Cardiac muscle cell (in vitro differentiated cells and primary cell): ENCODE measurements at regions not wholly inside any gene's neighbourhood (a gene's known extent, or its start where the extent isn't known, plus 50 kb on each side); places are given as distances from the start of the nearest gene placed in this dataset.
A peak's percentile ranks its signal among the peaks of the same experiment; 100 is the strongest.

ENCODE experiments used
- DNase-seq, 2 donors: peaks; one replicate each; pipeline versions ENCODE4 v3.0.0 to v3.0.0-alpha.2; 2010 to 2017; ENCODE audit warnings: low read depth in 1 of 2, low spot score in 1 of 2
- H3K27ac ChIP-seq: fragments of 200-600 bp; sonication (generic); 2 replicates; pipeline ENCODE4 v1.5.1; 2016
- H3K27me3 ChIP-seq: fragments of 200-600 bp; sonication (generic); 2 replicates; pipeline ENCODE4 v1.6.0; 2016; ENCODE audit warnings: control low read depth
- H3K36me3 ChIP-seq: fragments of 200-600 bp; sonication (generic); 2 replicates; pipeline ENCODE4 v1.5.1; 2016; ENCODE audit warnings: control low read depth
- H3K4me1 ChIP-seq: fragments of 200-600 bp; sonication (generic); 2 replicates; pipeline ENCODE4 v1.8.1; 2017; ENCODE audit warnings: low read depth, mild to moderate bottlenecking, mixed run types
- H3K4me3 ChIP-seq: fragments of 200-600 bp; sonication (generic); 2 replicates; pipeline ENCODE4 v1.5.1; 2016; ENCODE audit warnings: mild to moderate bottlenecking
- H3K9me3 ChIP-seq: fragments of 200-600 bp; sonication (generic); 2 replicates; pipeline ENCODE4 v1.5.1; 2017; ENCODE audit warnings: low read depth, mild to moderate bottlenecking, control low read depth
- CTCF ChIP-seq: IDR thresholded peaks from 2 replicates; pipeline ENCODE4 v1.5.1; 2012; ENCODE audit warnings: low read depth, mild to moderate bottlenecking, low read length

GRCh38 chr1:229141271-229141670 is 129.6 kb upstream of the RAB4A start:
- DNase-seq, result no peak
- Histone ChIP-seq H3K27ac (no peak overlapping the region), H3K36me3 (no peaks in the 10 kb centered on the region), H3K27me3 (no peaks in the 10 kb centered on the region), H3K4me1 (no peaks in the 10 kb centered on the region), H3K9me3 (no peaks in the 10 kb centered on the region), H3K4me3 (no peak overlapping the region)
- TF ChIP-seq CTCF, result no peak

- peaks cover 3% of the 10 kb centered on the region for H3K27me3 ChIP-seq
- no peaks in the 10 kb centered on the region for H3K4me1 ChIP-seq
These were observed 129.1 kb upstream of the RAB4A start for GRCh38 chr1:229141689-229142377.

DNA sequence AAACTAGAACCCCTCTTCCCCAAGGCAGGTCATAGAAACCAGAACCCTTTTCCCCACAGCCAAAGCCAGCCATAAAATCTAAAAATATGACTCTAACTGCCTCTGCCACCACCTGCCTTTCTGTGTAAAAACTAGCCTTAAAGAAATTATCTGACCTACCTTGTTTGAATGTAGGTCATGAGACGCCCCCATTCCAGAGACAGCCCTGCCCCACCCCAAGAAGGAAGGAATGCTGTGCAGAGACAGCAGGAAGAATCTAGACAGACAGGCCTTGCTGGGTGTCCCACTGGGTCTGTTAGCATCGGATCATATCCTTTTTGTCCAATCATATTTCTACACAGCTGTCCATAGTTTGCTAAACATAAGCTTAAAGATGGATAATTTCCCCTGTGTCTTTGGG is 128.4 kb upstream of the RAB4A start:
- no peak overlapping the region for H3K4me3 ChIP-seq
- H3K27ac ChIP-seq, result no peak overlapping the region
- no peak for TF ChIP-seq CTCF
- no peaks in the 10 kb centered on the region for H3K9me3 ChIP-seq
- peaks cover 8% of the 10 kb centered on the region for H3K27me3 ChIP-seq
- no peaks in the 10 kb centered on the region for H3K4me1 ChIP-seq
- no peaks in the 10 kb centered on the region for H3K36me3 ChIP-seq
- no peak for DNase-seq

More at GRCh38 chr1:229141689-229142377, 129.1 kb upstream of the RAB4A start:
- Histone ChIP-seq H3K9me3 (no peaks in the 10 kb centered on the region), H3K36me3 (no peaks in the 10 kb centered on the region), H3K4me3 (no peak overlapping the region), H3K27ac (no peak overlapping the region)
- no peak for TF ChIP-seq CTCF
- DNase-seq, result no peak

- Histone ChIP-seq H3K4me1 (peaks cover 7% of the 10 kb centered on the region), H3K4me3 (no peak overlapping the region), H3K9me3 (no peaks in the 10 kb centered on the region), H3K36me3 (no peaks in the 10 kb centered on the region), H3K27ac (no peak overlapping the region), H3K27me3 (peaks cover 13% of the 10 kb centered on the region)
- no peak for TF ChIP-seq CTCF
- no peak for DNase-seq
These were observed 124.3 kb upstream of the RAB4A start for GRCh38 chr1:229146647-229147046.

DNA sequence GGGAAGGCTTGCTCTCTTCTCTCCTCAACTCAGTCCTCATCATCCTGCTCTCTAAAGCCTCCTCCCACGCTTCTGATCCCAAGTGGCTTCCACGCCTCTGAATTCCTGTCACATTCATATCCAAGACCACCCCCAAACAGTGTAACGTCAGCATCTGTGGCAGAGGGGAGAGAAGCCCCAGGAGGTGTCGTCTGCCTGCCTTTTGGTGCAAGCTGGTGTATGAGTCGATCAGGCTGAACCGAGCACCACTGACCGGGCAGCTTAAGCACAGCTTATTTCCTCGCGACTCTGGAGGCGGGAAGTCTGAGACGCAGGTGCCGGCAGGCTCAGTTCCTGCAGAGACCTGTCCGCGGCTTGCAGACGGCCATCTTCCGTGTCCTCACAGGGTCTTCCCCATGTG is 123.8 kb upstream of the RAB4A start:
- DNase-seq, result peak in 1 of 2 donors; percentile 33
- no peak for TF ChIP-seq CTCF
- Histone ChIP-seq H3K4me3 (no peak overlapping the region), H3K9me3 (no peaks in the 10 kb centered on the region), H3K4me1 (peaks cover 7% of the 10 kb centered on the region), H3K27ac (no peak overlapping the region), H3K27me3 (peaks cover 13% of the 10 kb centered on the region), H3K36me3 (no peaks in the 10 kb centered on the region)
